Esophagus squamous epithelium (tissue), 4 donors: ENCODE measurements at regions not wholly inside any gene's neighbourhood (a gene's known extent, or its start where the extent isn't known, plus 50 kb on each side); places are given as distances from the start of the nearest gene placed in this dataset.

Experiments used
- POLR2A ChIP-seq, 4 donors: fragments of 450-650 bp; IDR thresholded peaks; one replicate each; pipeline ENCODE4 v1.6.1; 2017; ENCODE audit warnings: antibody characterized with exemption in 4 of 4, mild to moderate bottlenecking in 4 of 4, moderate library complexity in 3 of 4
- TF ChIP-seq, protein P1 (sequence below), 6 experiments: fragments of 450-650 bp in 4 of 6; fragments of 200-600 bp in 2 of 6; sonication (generic) in 2 of 6; IDR thresholded peaks; one replicate each; pipeline ENCODE4 v1.5.1; 2016 to 2019; ENCODE audit warnings: antibody characterized with exemption in 6 of 6, mild to moderate bottlenecking in 4 of 6, moderate library complexity in 4 of 6

DNA sequence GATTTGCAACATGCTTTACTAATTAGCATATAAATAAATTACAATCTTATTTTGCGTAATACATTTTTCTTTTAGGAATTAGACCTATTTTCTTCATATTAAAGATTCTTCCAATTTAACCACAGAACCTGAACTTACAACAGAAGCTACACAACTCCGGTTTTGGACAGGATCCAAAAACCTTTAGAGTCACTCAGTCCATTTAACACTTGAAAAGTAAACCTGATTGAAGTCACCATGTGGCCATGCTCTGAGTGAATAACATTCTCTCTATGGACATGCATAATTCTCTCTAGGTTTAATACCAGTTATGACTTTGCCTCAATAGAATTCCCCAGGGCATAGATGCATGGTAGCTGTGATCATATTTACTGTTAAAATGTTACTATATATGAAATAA is 751.0 kb downstream of the VGLL3 start:
- TF ChIP-seq, protein P1, sequence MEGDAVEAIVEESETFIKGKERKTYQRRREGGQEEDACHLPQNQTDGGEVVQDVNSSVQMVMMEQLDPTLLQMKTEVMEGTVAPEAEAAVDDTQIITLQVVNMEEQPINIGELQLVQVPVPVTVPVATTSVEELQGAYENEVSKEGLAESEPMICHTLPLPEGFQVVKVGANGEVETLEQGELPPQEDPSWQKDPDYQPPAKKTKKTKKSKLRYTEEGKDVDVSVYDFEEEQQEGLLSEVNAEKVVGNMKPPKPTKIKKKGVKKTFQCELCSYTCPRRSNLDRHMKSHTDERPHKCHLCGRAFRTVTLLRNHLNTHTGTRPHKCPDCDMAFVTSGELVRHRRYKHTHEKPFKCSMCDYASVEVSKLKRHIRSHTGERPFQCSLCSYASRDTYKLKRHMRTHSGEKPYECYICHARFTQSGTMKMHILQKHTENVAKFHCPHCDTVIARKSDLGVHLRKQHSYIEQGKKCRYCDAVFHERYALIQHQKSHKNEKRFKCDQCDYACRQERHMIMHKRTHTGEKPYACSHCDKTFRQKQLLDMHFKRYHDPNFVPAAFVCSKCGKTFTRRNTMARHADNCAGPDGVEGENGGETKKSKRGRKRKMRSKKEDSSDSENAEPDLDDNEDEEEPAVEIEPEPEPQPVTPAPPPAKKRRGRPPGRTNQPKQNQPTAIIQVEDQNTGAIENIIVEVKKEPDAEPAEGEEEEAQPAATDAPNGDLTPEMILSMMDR (IDR thresholded peaks at IDR 0.05) = no peak
- TF ChIP-seq POLR2A (IDR thresholded peaks at IDR 0.05) = no peak
